ENCODE measurements at regions not wholly inside any gene's neighbourhood (a gene's known extent, or its start where the extent isn't known, plus 50 kb on each side); places are given as distances from the start of the nearest gene placed in this dataset.

DNA sequence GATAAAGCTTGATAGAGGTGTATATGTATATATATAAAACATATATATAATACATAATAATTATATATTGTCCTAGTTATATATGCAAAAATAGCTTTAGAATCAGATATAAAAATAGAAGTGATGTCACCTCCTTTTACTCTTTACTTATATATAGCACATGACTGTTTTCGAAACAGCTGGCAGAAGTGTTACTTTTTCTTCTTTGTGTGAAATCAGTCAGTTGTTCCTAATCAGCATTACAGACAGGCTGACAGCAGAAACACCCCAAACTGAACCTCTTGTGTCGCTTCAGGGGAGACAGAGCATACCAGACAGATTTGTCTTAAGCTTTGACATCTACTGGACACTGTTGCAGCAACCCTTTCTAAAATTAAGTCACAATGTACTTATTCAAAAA, 684.9 kb upstream of the CELF2 start:
- DNase-seq (ENCODE audit: extremely low read depth in 1 of 2, low read depth in 1 of 2): no peak

GRCh38 chr10:10333622-10334021, 684.0 kb upstream of the CELF2 start:
- no peak for DNase-seq (ENCODE audit: extremely low read depth in 1 of 2, low read depth in 1 of 2)

DNA sequence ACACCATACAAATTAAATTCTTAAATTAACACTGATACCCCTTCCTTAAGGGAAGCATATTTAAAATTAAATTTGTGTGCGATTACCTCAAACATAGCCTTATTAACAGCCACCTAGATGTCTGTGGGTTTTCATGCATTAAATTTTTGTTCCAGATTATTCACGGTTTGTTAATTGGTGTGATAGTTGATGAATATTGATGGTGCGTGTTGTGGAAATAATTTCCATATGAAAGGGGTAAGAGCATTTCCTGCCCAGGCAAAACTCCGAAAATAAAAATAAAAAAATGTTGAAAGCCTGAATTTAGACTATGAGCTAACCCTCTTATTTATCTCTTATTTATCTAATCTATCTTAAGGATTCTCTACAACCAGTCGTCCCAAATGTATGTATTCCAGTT, 679.3 kb upstream of the CELF2 start:
- DNase-seq (ENCODE audit: extremely low read depth in 1 of 2, low read depth in 1 of 2): no peak

DNA sequence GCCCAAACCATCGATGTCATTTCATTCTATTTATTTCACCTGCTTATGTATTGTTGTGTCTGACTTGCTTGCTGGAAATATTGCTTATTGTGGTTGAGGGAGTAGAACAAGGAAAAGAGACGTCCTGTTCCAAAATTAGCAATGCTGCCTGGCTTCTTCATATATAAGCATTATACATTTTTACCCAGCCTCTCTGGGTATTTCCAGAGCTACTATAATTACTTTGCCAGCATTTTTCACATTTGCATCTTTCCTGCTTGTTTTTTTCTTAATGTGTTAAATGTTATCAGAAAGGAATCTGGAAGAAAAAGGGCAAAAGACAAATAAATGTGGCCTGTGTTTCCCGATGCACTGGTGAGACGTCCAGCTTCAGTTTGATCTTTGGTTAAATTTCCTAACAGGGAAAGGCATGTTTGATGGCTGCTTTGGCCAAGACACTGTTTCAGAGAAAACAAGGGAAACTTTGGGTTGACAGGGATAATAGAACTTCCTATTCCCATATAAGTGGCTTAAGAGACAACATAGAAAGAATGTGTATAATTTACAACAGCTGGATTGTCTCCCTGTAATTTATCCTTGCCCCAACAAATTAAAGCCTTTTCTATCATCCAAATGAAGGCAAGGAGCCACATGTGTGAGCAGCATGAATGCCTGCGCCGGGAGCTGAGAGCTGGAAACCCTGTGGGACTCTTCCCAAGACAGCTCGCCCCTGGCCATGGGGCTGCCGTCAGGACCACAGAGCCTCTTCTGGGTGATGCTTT, 671.1 kb upstream of the CELF2 start:
- DNase-seq (ENCODE audit: extremely low read depth in 1 of 2, low read depth in 1 of 2): no peak

DNA sequence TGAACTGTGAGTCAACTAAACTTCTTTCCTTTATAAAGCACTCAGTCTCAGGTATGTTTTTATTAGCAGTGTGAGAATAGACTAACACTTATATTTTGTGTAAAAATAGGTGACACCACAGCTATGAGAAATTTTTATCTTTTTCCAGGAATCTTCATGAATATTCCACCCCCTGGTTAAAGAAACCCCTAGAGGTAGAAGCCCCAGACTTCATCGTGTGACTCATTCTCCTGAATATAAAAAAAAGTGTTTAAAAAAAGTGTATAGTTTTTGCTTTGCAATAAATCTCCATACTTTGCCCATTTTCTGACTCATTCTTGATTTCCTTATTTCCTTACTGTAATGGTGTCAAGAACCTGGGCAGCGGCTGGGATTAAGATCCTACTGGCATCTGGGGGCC, 667.6 kb upstream of the CELF2 start:
- DNase-seq (ENCODE audit: extremely low read depth in 1 of 2, low read depth in 1 of 2): no peak

DNA sequence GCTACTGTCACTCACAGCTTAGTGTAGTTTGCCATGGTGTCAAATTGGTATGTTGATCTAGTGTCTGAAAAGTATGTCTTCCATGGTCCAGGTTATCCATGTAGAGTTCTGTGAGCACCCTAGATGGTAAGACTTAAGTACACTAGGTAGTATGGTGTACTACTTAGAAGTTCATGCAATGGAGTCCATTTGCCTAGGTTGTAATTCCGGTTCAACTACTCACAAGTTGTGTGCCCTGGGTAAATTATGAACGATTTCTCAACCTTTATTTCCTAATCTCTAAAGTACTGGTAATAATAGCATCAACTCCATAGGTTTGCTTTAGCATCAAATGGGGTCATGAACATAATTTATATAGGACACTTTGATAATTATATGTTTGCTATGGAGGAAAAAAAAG, 666.2 kb upstream of the CELF2 start:
- no peak for DNase-seq (ENCODE audit: extremely low read depth in 1 of 2, low read depth in 1 of 2)

GRCh38 chr10:10353326-10353868, 664.3 kb upstream of the CELF2 start:
- DNase-seq (ENCODE audit: extremely low read depth in 1 of 2, low read depth in 1 of 2): no peak

GRCh38 chr10:10359263-10359662, 658.4 kb upstream of the CELF2 start:
- no peak for DNase-seq (ENCODE audit: extremely low read depth in 1 of 2, low read depth in 1 of 2)

DNA sequence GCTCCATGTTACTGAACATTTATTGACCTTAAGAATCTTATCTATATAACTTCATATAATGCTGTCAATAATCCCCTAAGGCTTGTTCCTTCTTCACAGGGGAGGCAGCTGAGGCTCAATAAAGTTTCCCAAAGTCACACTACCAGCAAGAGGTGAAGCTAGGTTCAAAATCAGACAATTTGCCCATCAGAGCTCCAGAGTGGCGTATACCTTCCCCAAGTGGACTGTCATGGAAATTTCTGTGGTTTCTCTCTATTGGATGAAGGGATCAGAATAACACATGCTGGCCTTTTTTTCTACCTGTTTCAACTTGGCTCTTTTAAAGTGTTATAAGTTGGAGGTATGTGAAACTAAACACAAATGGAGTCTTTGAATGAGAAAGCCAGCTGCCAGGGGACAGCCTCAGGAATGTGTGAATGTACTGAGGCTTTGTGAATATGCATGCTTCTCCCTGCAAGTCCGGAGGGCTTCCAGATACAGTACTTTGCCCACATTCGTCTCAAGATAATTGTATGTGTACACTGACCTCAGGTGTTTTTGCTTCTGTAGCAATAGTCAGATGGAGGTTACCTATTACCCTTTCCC, 656.3 kb upstream of the CELF2 start:
- no peak for DNase-seq (ENCODE audit: extremely low read depth in 1 of 2, low read depth in 1 of 2)

- no peak for DNase-seq (ENCODE audit: extremely low read depth in 1 of 2, low read depth in 1 of 2)
Measured at GRCh38 chr10:10362800-10363199, 654.9 kb upstream of the CELF2 start.

GRCh38 chr10:10363217-10363616, 654.5 kb upstream of the CELF2 start:
- DNase-seq (ENCODE audit: extremely low read depth in 1 of 2, low read depth in 1 of 2): no peak

DNA sequence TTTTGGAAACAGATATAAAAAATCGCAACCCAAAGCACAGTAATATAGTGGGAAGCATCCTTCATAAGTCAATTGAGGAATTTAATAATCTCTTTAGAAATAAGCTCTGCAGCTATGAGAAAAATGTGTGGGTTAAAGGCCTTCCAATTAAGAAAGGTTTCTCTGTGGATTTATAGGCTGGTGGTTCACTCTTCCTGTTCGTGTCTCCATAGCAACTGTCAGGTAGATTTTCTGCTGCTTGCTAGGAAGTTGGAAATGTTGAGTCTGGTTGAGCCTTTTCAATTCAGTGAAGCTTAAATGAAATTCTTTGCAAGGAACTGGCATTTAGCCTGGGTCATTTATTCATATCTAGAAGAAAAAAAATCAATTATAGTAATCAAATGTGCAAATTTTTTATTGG, 652.8 kb upstream of the CELF2 start:
- DNase-seq (ENCODE audit: extremely low read depth in 1 of 2, low read depth in 1 of 2): no peak

- DNase-seq (ENCODE audit: extremely low read depth in 1 of 2, low read depth in 1 of 2): no peak
Measured at GRCh38 chr10:10365676-10366075, 652.0 kb upstream of the CELF2 start.

GRCh38 chr10:10366836-10367235, 650.8 kb upstream of the CELF2 start:
- no peak for DNase-seq (ENCODE audit: extremely low read depth in 1 of 2, low read depth in 1 of 2)

GRCh38 chr10:10367264-10367663, 650.4 kb upstream of the CELF2 start:
- no peak for DNase-seq (ENCODE audit: extremely low read depth in 1 of 2, low read depth in 1 of 2)

DNA sequence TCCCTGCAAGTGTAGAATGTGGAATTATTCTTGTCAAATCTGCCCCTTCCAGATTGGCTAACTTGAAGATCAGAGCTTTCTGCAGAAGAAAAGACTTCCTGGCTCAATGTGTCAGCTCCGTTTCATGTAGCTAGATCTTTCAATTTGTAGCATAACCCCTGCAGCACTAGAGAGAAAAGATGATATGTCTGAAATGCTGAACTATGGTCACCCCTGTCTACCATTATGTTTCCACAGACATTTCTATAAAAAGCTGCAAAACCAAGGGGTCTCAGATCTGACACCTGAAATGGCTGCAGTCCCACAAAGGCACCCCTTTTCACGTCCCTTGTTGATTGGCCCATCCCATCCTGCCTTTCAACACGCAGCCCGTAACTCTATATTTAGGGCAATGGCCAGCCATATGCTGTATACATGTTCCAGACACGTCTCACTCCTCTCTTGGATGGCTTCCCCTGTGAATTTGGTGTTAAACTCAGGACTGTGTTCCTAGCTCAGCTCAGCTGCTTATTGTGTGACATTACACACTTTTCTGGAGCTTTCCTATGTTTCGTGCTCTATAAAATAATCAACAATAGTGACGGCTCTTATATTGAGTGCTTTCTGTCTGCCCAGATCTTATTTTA, 648.6 kb upstream of the CELF2 start:
- no peak for DNase-seq (ENCODE audit: extremely low read depth in 1 of 2, low read depth in 1 of 2)

DNA sequence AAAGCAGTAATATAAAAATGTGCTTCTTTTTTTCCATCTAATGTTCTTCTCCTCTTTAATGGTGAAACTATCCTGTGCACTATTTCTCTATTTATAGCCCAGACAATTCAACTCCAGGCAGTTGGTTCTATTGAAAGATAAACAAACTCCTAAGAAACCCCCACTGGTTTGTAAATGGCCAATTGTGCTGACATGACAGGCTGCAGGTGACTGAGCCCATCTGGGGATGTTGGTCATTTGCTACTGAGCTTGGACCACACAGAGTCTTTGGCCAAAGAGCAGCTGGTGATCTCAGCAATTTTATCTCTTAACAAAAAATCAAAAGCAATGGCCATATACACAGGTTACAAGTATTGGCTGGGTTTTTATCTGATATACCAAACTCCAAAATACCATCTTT, 631.8 kb upstream of the CELF2 start:
- DNase-seq (ENCODE audit: extremely low read depth in 1 of 2, low read depth in 1 of 2): no peak

- no peak for DNase-seq (ENCODE audit: extremely low read depth in 1 of 2, low read depth in 1 of 2)
Measured at GRCh38 chr10:10389182-10389581, 628.5 kb upstream of the CELF2 start.

GRCh38 chr10:10392511-10392910, 625.2 kb upstream of the CELF2 start:
- no peak for DNase-seq (ENCODE audit: extremely low read depth in 1 of 2, low read depth in 1 of 2)

GRCh38 chr10:10394933-10395658, 622.6 kb upstream of the CELF2 start:
- DNase-seq (ENCODE audit: extremely low read depth in 1 of 2, low read depth in 1 of 2): no peak

DNA sequence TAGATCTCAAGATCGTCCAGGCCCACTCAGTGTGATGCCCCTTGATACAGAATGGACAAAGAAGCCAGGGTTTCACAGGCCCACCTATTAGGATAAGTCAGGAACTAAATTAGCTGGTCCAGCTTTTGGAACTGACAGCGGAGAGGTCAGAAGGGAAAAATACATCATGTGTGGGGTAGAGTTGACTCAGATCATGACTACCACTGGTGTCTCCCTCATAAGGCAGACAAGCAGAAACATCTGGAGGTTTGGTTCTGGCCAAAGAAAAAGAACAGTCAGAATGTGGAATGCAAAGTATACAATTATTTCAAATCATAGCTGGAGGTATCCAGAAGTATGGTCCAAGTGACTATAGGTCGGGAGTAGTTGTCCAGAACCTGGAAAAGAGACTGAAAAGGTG, 621.1 kb upstream of the CELF2 start:
- no peak for DNase-seq (ENCODE audit: extremely low read depth in 1 of 2, low read depth in 1 of 2)
